Activated naive CD8-positive, alpha-beta T cell treated with anti-CD3 and anti-CD28 coated beads for 36 hours (primary cell): ENCODE measurements at regions not wholly inside any gene's neighbourhood (a gene's known extent, or its start where the extent isn't known, plus 50 kb on each side); places are given as distances from the start of the nearest gene placed in this dataset.
"Not testable (repeated sequence)": the region's sequence is repeated elsewhere in the genome, so short reads cannot be mapped to it uniquely, and the experiment has no call there.

Experiments
- DNase-seq: peaks from one replicate; pipeline ENCODE4 v3.0.0; 2021
- H3K27ac Mint-ChIP-seq: one replicate; pipeline ENCODE4 v1.8.0; 2022; ENCODE audit warnings: mild to moderate bottlenecking, moderate library complexity, mixed read lengths
- H3K27me3 Mint-ChIP-seq: one replicate; pipeline ENCODE4 v1.8.0; 2022; ENCODE audit warnings: mild to moderate bottlenecking, mixed read lengths
- H3K36me3 Mint-ChIP-seq: one replicate; pipeline ENCODE4 v1.8.0; 2021; ENCODE audit warnings: mild to moderate bottlenecking, mixed read lengths
- H3K4me1 Mint-ChIP-seq: one replicate; pipeline ENCODE4 v1.8.0; 2021; ENCODE audit warnings: mixed read lengths
- H3K4me3 Mint-ChIP-seq: one replicate; pipeline ENCODE4 v1.8.0; 2022; ENCODE audit warnings: mild to moderate bottlenecking, moderate library complexity, mixed read lengths
- H3K9me3 Mint-ChIP-seq: one replicate; pipeline ENCODE4 v1.8.0; 2022; ENCODE audit warnings: mixed read lengths

GRCh38 chr3:107233877-107234276 lies 143.4 kb upstream of the CCDC54 start:
- DNase-seq, H3K4me3 Mint-ChIP-seq, H3K4me1 Mint-ChIP-seq, H3K9me3 Mint-ChIP-seq, H3K27ac Mint-ChIP-seq, H3K36me3 Mint-ChIP-seq: not testable (repeated sequence)
- peaks cover 17% of the 10 kb centered on the region for H3K27me3 Mint-ChIP-seq

- Mint-ChIP-seq H3K27ac (no peak overlapping the region), H3K36me3 (no peaks in the 10 kb centered on the region), H3K4me1 (no peaks in the 10 kb centered on the region), H3K9me3 (no peaks in the 10 kb centered on the region), H3K4me3 (peak overlapping the region; percentile 56), H3K27me3 (peaks cover 22% of the 10 kb centered on the region)
- no peak for DNase-seq
Measured at GRCh38 chr3:107235193-107235927, 141.9 kb upstream of the CCDC54 start.

GRCh38 chr3:107235928-107236315 lies 141.3 kb upstream of the CCDC54 start:
- Mint-ChIP-seq H3K36me3 (no peaks in the 10 kb centered on the region), H3K4me3 (peak overlapping the region; percentile 56)
- DNase-seq = peak; percentile 28

GRCh38 chr3:107236655-107237337 lies 140.4 kb upstream of the CCDC54 start:
- DNase-seq = no peak
- H3K36me3 Mint-ChIP-seq = no peaks in the 10 kb centered on the region

More at GRCh38 chr3:107235928-107236315, 141.3 kb upstream of the CCDC54 start:
- Mint-ChIP-seq H3K27ac (no peak overlapping the region), H3K4me1 (peaks cover 1% of the 10 kb centered on the region), H3K9me3 (no peaks in the 10 kb centered on the region), H3K27me3 (peaks cover 22% of the 10 kb centered on the region)

GRCh38 chr3:107238787-107239186 lies 138.5 kb upstream of the CCDC54 start:
- Mint-ChIP-seq H3K36me3 (no peaks in the 10 kb centered on the region), H3K27ac (no peak overlapping the region), H3K4me1 (peaks cover 10% of the 10 kb centered on the region), H3K9me3 (no peaks in the 10 kb centered on the region), H3K4me3 (no peak overlapping the region), H3K27me3 (peaks cover 25% of the 10 kb centered on the region)
- no peak for DNase-seq

More at GRCh38 chr3:107236655-107237337, 140.4 kb upstream of the CCDC54 start:
- H3K4me1 Mint-ChIP-seq = peaks cover 6% of the 10 kb centered on the region
- H3K9me3 Mint-ChIP-seq = no peaks in the 10 kb centered on the region
- no peak overlapping the region for H3K27ac Mint-ChIP-seq
- peaks cover 19% of the 10 kb centered on the region for H3K27me3 Mint-ChIP-seq
- no peak overlapping the region for H3K4me3 Mint-ChIP-seq

GRCh38 chr3:107239703-107240102 lies 137.5 kb upstream of the CCDC54 start:
- peaks cover 25% of the 10 kb centered on the region for H3K27me3 Mint-ChIP-seq
- no peak for DNase-seq
- peaks cover 10% of the 10 kb centered on the region for H3K4me1 Mint-ChIP-seq
- H3K9me3 Mint-ChIP-seq = no peaks in the 10 kb centered on the region
- no peak overlapping the region for H3K27ac Mint-ChIP-seq
- H3K36me3 Mint-ChIP-seq = no peaks in the 10 kb centered on the region
- peak overlapping the region; percentile 42 for H3K4me3 Mint-ChIP-seq

- H3K36me3 Mint-ChIP-seq = no peaks in the 10 kb centered on the region
- no peaks in the 10 kb centered on the region for H3K9me3 Mint-ChIP-seq
- H3K4me1 Mint-ChIP-seq = peaks cover 10% of the 10 kb centered on the region
- DNase-seq = peak; percentile 84
- H3K4me3 Mint-ChIP-seq = peak overlapping the region; percentile 89
- H3K27me3 Mint-ChIP-seq = peaks cover 25% of the 10 kb centered on the region
- peak overlapping the region; percentile 54 for H3K27ac Mint-ChIP-seq
Measured at GRCh38 chr3:107240183-107241091, 136.8 kb upstream of the CCDC54 start.

GRCh38 chr3:107241217-107241616 lies 136.0 kb upstream of the CCDC54 start:
- H3K27ac Mint-ChIP-seq = peak overlapping the region; percentile 54
- no peaks in the 10 kb centered on the region for H3K36me3 Mint-ChIP-seq
- peak overlapping the region; percentile 89 for H3K4me3 Mint-ChIP-seq
- peaks cover 21% of the 10 kb centered on the region for H3K27me3 Mint-ChIP-seq
- peaks cover 10% of the 10 kb centered on the region for H3K4me1 Mint-ChIP-seq
- H3K9me3 Mint-ChIP-seq = no peaks in the 10 kb centered on the region
- DNase-seq = peak; percentile 14

GRCh38 chr3:107242579-107242978 lies 134.7 kb upstream of the CCDC54 start:
- Mint-ChIP-seq H3K4me1 (peaks cover 10% of the 10 kb centered on the region), H3K36me3 (no peaks in the 10 kb centered on the region), H3K9me3 (no peaks in the 10 kb centered on the region), H3K27ac (no peak overlapping the region), H3K27me3 (peaks cover 15% of the 10 kb centered on the region), H3K4me3 (no peak overlapping the region)
- DNase-seq = no peak

GRCh38 chr3:107247116-107247515 lies 130.1 kb upstream of the CCDC54 start:
- H3K4me1 Mint-ChIP-seq = peaks cover 3% of the 10 kb centered on the region
- H3K36me3 Mint-ChIP-seq = no peaks in the 10 kb centered on the region
- no peak overlapping the region for H3K27ac Mint-ChIP-seq
- DNase-seq = no peak
- H3K27me3 Mint-ChIP-seq = peaks cover 3% of the 10 kb centered on the region
- no peaks in the 10 kb centered on the region for H3K9me3 Mint-ChIP-seq
- H3K4me3 Mint-ChIP-seq = no peak overlapping the region

GRCh38 chr3:107249132-107249531 lies 128.1 kb upstream of the CCDC54 start:
- DNase-seq = no peak
- Mint-ChIP-seq H3K27me3 (no peaks in the 10 kb centered on the region), H3K36me3 (no peaks in the 10 kb centered on the region), H3K4me3 (no peak overlapping the region), H3K27ac (no peak overlapping the region), H3K4me1 (no peaks in the 10 kb centered on the region), H3K9me3 (no peaks in the 10 kb centered on the region)

- Mint-ChIP-seq H3K27ac (no peak overlapping the region), H3K4me1 (no peaks in the 10 kb centered on the region), H3K27me3 (peaks cover 3% of the 10 kb centered on the region), H3K36me3 (no peaks in the 10 kb centered on the region), H3K9me3 (no peaks in the 10 kb centered on the region), H3K4me3 (no peak overlapping the region)
- no peak for DNase-seq
Measured at GRCh38 chr3:107250221-107250620, 127.0 kb upstream of the CCDC54 start.

- Mint-ChIP-seq H3K27ac (no peak overlapping the region), H3K4me1 (no peaks in the 10 kb centered on the region), H3K4me3 (no peak overlapping the region), H3K9me3 (no peaks in the 10 kb centered on the region), H3K27me3 (peaks cover 3% of the 10 kb centered on the region), H3K36me3 (no peaks in the 10 kb centered on the region)
- DNase-seq = no peak
Measured at GRCh38 chr3:107251819-107252218, 125.4 kb upstream of the CCDC54 start.

GRCh38 chr3:107256963-107257362 lies 120.3 kb upstream of the CCDC54 start:
- no peaks in the 10 kb centered on the region for H3K36me3 Mint-ChIP-seq
- H3K27ac Mint-ChIP-seq = no peak overlapping the region
- no peaks in the 10 kb centered on the region for H3K4me1 Mint-ChIP-seq
- H3K9me3 Mint-ChIP-seq = no peaks in the 10 kb centered on the region
- H3K27me3 Mint-ChIP-seq = peaks cover 15% of the 10 kb centered on the region
- H3K4me3 Mint-ChIP-seq = no peak overlapping the region
- no peak for DNase-seq

- Mint-ChIP-seq H3K4me1 (no peaks in the 10 kb centered on the region), H3K4me3 (no peak overlapping the region), H3K27me3 (peaks cover 15% of the 10 kb centered on the region), H3K36me3 (no peaks in the 10 kb centered on the region), H3K27ac (no peak overlapping the region), H3K9me3 (no peaks in the 10 kb centered on the region)
- DNase-seq = no peak
Measured at GRCh38 chr3:107258300-107258699, 118.9 kb upstream of the CCDC54 start.
